ENCODE measurements at regions not wholly inside any gene's neighbourhood (a gene's known extent, or its start where the extent isn't known, plus 50 kb on each side); places are given as distances from the start of the nearest gene placed in this dataset.

- DNase-seq = no peak
These were observed 292.9 kb upstream of the SALL1 start for GRCh38 chr16:51443934-51444333.

GRCh38 chr16:51442141-51442870 lies 291.2 kb upstream of the SALL1 start:
- peak in 1 of 2 donors; percentile 33 for DNase-seq

- peak; percentile 58 to 81 for DNase-seq
These were observed 289.2 kb upstream of the SALL1 start for GRCh38 chr16:51440131-51440889.

GRCh38 chr16:51439271-51439670 lies 288.2 kb upstream of the SALL1 start:
- DNase-seq = no peak

GRCh38 chr16:51436742-51437141 lies 285.7 kb upstream of the SALL1 start:
- no peak for DNase-seq

GRCh38 chr16:51434567-51435198 lies 283.6 kb upstream of the SALL1 start:
- DNase-seq = no peak

GRCh38 chr16:51433599-51433998 lies 282.5 kb upstream of the SALL1 start:
- DNase-seq = no peak

GRCh38 chr16:51431517-51432241 lies 280.6 kb upstream of the SALL1 start:
- peak; percentile 27 to 41 for DNase-seq

- no peak for DNase-seq
These were observed 279.8 kb upstream of the SALL1 start for GRCh38 chr16:51430716-51431369.

GRCh38 chr16:51429041-51429440 lies 278.0 kb upstream of the SALL1 start:
- no peak for DNase-seq

GRCh38 chr16:51427085-51427484 lies 276.0 kb upstream of the SALL1 start:
- DNase-seq = no peak

- no peak for DNase-seq
These were observed 275.2 kb upstream of the SALL1 start for GRCh38 chr16:51426276-51426675.

- DNase-seq = no peak
These were observed 269.2 kb upstream of the SALL1 start for GRCh38 chr16:51420247-51420646.

- no peak for DNase-seq
These were observed 268.7 kb upstream of the SALL1 start for GRCh38 chr16:51419768-51420167.

- DNase-seq = no peak
These were observed 267.2 kb upstream of the SALL1 start for GRCh38 chr16:51418258-51418657.

GRCh38 chr16:51416926-51417325 lies 265.9 kb upstream of the SALL1 start:
- no peak for DNase-seq

- DNase-seq = no peak
These were observed 259.1 kb upstream of the SALL1 start for GRCh38 chr16:51410125-51410524.

- DNase-seq = no peak
These were observed 258.1 kb upstream of the SALL1 start for GRCh38 chr16:51409001-51409675.

GRCh38 chr16:51408357-51408756 lies 257.3 kb upstream of the SALL1 start:
- no peak for DNase-seq

GRCh38 chr16:51407921-51408320 lies 256.9 kb upstream of the SALL1 start:
- DNase-seq = no peak

- no peak for DNase-seq
These were observed 256.1 kb upstream of the SALL1 start for GRCh38 chr16:51407199-51407598.

- no peak for DNase-seq
These were observed 254.3 kb upstream of the SALL1 start for GRCh38 chr16:51405361-51405760.

Measured in hippocampal formation (tissue), 2 donors.